A673 (cell line): ENCODE measurements at regions not wholly inside any gene's neighbourhood (a gene's known extent, or its start where the extent isn't known, plus 50 kb on each side); places are given as distances from the start of the nearest gene placed in this dataset.

Experiments
- CTCF ChIP-seq: fragments of 300-800, 200-600 bp; sonication (generic); conservative IDR thresholded peaks from 2 replicates; pipeline ENCODE4 v1.5.1; 2017; ENCODE audit warnings: low read depth, mild to moderate bottlenecking, antibody characterized with exemption, low read length, moderate library complexity, mixed read lengths
- EZH2 ChIP-seq: fragments of 200-600 bp; sonication (generic); IDR thresholded peaks from 2 replicates; pipeline ENCODE4 v1.6.1; 2017; ENCODE audit warnings: borderline replicate concordance, low read depth, mild to moderate bottlenecking, mixed read lengths, antibody characterized with exemption, low read length; ENCODE audit not compliant: poor library complexity, severe bottlenecking

- TF ChIP-seq CTCF (no peak), EZH2 (no peak)
These were observed 464.4 kb upstream of the AKR1E2 start for GRCh38 chr10:4361581-4361980.
